CD4-positive, alpha-beta T cell treated with Interferon gamma for 1 hour (primary cell): ENCODE measurements at regions not wholly inside any gene's neighbourhood (a gene's known extent, or its start where the extent isn't known, plus 50 kb on each side); places are given as distances from the start of the nearest gene placed in this dataset.

Source experiments
- DNase-seq: peaks from one replicate; pipeline ENCODE4 v3.0.0-alpha.2; 2020

GRCh38 chr13:50071379-50071778 is 56.1 kb downstream of the KCNRG start:
- DNase-seq: no peak

- no peak for DNase-seq
These were observed 57.4 kb downstream of the KCNRG start for GRCh38 chr13:50072676-50073075.

GRCh38 chr13:50073340-50073739 is 58.1 kb downstream of the KCNRG start:
- no peak for DNase-seq

GRCh38 chr13:50074843-50075242 is 59.6 kb downstream of the KCNRG start:
- DNase-seq: no peak

- DNase-seq: no peak
These were observed 60.4 kb downstream of the KCNRG start for GRCh38 chr13:50075619-50076097.

GRCh38 chr13:50077431-50077830 is 62.2 kb downstream of the KCNRG start:
- no peak for DNase-seq

- no peak for DNase-seq
These were observed 63.1 kb downstream of the KCNRG start for GRCh38 chr13:50078231-50078894.

GRCh38 chr13:50078895-50079654 is 63.8 kb downstream of the KCNRG start:
- no peak for DNase-seq

- no peak for DNase-seq
These were observed 64.5 kb downstream of the KCNRG start for GRCh38 chr13:50079655-50080202.

- DNase-seq: peak; percentile 25
These were observed 65.1 kb downstream of the KCNRG start for GRCh38 chr13:50080203-50080910.

GRCh38 chr13:50080911-50081678 is 65.9 kb downstream of the KCNRG start:
- DNase-seq: peak; percentile 30

- DNase-seq: peak; percentile 99
These were observed 66.6 kb downstream of the KCNRG start for GRCh38 chr13:50081679-50082425.

- peak; percentile 70 for DNase-seq
These were observed 67.4 kb downstream of the KCNRG start for GRCh38 chr13:50082426-50083281.

GRCh38 chr13:50085063-50085462 is 69.8 kb downstream of the KCNRG start:
- no peak for DNase-seq

- no peak for DNase-seq
These were observed 74.4 kb downstream of the KCNRG start for GRCh38 chr13:50089633-50090032.

- no peak for DNase-seq
These were observed 75.0 kb downstream of the KCNRG start for GRCh38 chr13:50090211-50090610.

- DNase-seq: no peak
These were observed 79.5 kb downstream of the KCNRG start for GRCh38 chr13:50094615-50095293.

GRCh38 chr13:50098693-50099092 is 83.4 kb downstream of the KCNRG start:
- no peak for DNase-seq

GRCh38 chr13:50099473-50099872 is 84.2 kb downstream of the KCNRG start:
- no peak for DNase-seq

- DNase-seq: no peak
These were observed 86.3 kb downstream of the KCNRG start for GRCh38 chr13:50101590-50101989.
